Endothelial cell of hepatic sinusoid (primary cell): ENCODE measurements at regions not wholly inside any gene's neighbourhood (a gene's known extent, or its start where the extent isn't known, plus 50 kb on each side); places are given as distances from the start of the nearest gene placed in this dataset.
"Not testable (repeated sequence)": the region's sequence is repeated elsewhere in the genome, so short reads cannot be mapped to it uniquely, and the experiment has no call there.

Source experiments
- in situ Hi-C: cut with HindIII; loops from 2 replicates; pipeline ENCODE4 v1.10.0; 2017; ENCODE audit warnings: low sequenced_read_pairs

DNA sequence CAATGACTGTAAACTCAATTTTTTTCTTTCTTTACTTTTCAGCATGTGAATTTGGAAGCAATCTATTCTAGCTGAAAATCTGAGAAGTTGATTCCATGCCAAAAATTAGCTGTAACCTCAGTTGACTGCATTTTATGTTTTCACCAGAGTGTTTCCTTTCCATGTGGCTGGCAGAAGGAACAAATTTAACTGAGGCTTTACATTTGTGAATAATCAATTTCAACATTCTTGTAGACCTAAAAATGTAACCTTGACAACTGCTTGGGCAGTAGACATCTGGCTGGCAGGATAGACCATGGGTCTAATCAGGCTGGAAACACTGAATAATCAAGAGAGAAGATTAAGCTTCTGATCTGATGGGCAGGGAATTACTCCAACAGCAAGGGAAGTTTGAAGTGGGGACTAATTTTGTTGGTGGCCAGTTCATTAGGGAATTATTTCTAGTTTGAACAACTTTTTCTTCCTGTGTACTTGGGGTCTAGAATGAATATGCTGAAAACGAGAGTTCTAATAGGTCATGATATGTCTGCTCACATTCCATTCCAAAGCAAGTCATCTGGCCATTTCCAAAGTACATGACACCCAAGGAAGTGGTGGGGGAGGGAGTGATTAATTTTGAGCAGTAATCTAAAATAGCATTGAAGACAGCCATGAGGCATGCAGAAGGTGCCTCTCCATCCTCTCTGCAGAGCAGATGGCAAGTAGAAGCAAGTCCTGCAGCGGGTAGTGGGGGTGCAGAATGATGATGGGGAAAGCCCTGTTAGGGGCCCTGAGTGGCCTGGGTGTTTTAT lies 68.2 kb downstream of the ATP23 start:
- in situ Hi-C loops, result no loop called here

- in situ Hi-C loops, result no loop called here
Observed at GRCh38 chr12:58011676-58012075, 70.3 kb downstream of the ATP23 start.

DNA sequence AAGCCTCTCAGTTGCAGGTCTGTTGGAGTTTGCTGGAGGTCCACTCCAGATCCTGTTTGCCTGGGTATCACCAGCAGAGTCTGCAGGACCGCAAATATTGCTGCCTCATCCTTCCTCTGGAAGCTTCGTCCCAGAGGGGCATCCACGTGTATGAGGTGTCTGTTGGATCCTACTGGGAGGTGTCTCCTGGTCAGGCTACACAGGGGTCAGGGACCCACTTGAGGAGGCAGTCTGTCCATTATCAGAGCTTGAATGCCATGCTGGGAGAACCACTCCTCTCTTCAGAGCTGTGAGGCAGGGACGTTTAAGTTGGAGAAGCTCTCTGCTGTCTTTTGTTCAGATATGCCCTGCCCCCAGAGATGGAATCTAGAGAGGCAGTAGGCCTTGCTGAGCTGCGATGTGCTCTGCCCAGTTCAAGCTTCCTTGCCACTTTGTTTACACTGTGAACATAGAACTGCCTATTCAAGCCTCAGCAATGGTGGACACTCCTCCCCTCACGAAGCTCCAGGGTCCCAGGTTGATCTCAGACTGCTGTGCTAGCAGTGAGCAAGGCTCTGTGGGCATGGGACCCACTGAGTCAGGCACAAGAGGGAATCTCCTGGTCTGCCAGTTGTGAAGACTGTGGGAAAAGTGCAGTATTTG lies 81.1 kb downstream of the ATP23 start:
- in situ Hi-C loops, result not testable (repeated sequence)

DNA sequence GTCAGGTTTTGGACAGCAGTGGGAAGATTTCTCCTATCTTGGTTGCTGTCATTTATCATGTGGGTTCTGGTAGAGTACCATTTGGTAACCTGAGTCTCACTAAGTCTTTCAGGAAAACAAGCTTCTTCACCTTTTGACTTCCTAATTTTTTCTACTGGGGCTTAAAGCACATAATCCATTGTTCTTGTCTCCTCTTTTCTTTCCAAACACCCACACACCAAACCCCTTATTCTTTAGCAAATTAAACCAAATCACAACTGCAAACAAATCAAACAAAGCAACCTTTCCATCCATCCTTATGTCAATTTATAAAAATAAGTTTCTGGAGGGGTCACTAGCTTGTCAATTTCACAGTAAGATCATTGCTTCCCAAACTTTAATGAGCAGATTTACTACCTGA lies 84.1 kb downstream of the ATP23 start:
- in situ Hi-C loops, result no loop called here

GRCh38 chr12:58026426-58026825 lies 85.1 kb downstream of the ATP23 start:
- in situ Hi-C loops, result no loop called here

DNA sequence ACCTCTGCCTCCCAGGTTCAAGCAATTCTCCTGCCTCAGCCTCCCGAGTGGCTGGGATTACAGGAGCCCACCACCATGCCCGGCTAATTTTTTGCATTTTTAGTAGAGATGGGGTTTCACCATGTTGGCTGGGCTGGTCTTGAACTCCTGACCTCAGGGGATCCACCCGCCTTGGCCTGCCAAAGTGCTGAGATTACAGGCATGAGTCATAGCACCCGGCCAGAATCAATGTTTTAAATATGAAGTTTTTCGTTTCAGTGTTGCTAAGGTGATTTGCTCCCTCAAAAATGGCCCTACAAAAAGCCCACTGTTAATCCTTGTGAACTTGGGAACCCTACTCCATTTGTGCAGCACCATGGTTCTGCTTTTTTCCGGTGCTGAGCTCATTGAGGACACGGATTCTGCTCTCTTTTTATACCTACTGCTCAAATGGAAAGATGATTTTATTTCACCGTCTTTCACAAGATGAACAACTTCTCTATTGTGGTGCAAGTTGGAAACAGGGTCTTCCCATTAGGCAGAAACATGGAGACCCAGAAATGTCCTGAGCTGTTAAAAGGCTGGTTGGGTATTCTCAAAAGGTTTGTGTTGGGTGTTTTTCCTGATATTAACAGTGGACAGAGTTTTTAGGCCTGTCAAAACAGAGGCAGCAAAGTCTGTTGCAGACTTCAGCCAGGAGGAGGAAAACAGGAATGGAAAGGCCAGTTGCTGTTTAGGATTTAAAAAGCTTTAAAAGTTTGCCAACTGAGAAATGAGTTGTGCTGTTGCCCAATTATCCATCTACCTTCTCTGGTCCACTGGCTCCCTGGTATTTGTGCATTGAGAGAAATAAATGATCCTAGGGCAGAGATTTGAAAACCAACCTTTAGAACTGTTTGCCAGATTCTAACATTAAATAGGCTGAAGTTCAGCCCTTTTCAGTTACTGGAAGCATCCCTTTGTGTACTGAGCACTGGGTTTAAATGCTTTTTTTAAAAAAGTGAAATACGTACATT lies 85.8 kb downstream of the ATP23 start:
- in situ Hi-C loops, result no loop called here

- in situ Hi-C loops, result no loop called here
Observed at GRCh38 chr12:58028294-58028693, 86.9 kb downstream of the ATP23 start.

- in situ Hi-C loops, result no loop called here
Observed at GRCh38 chr12:58029260-58029659, 87.9 kb downstream of the ATP23 start.

- in situ Hi-C loops, result no loop called here
Observed at GRCh38 chr12:58030566-58031279, 89.4 kb downstream of the ATP23 start.

GRCh38 chr12:58032156-58032555 lies 90.8 kb downstream of the ATP23 start:
- in situ Hi-C loops, result no loop called here

- in situ Hi-C loops, result no loop called here
Observed at GRCh38 chr12:58033831-58034230, 92.5 kb downstream of the ATP23 start.

DNA sequence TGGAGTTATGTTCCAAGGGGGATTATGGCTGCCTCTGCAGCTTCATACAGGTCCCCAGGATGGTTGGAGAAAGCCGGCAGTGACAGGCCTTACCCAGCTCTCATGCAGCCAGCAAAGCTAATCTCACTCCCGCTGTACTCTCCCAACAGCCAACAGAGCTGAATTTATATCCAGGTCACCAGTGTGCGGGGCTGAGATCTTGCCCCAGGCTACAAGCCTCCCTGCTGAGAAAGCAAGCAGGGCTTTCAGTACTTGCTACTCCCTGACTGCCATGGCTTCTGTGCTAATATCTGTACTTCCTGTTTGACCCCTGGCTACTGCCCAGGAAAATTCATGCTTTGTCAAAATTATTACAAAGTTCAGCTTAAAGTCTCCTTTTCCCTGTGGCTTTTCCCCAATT lies 92.9 kb downstream of the ATP23 start:
- in situ Hi-C loops, result no loop called here

DNA sequence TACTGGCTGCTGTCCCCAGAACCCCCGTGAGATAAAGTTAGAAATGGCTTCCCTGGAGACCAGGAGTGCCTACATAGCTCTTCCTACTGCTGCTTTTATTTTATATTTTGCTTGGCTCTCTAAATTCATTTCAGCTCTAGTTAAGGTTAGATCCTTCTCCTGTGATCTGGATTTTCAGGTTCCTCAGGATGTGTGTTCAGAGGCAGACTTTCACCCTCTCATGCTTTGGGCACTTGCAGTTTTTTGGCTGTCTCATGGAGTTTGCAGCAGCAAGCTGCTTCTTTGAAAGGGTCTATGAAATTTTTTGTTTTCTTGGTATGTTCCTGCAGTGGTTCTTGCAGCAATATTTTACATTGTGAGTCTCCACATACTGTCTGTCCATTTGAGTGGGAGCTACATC lies 93.3 kb downstream of the ATP23 start:
- in situ Hi-C loops, result no loop called here

- in situ Hi-C loops, result no loop called here
Observed at GRCh38 chr12:58041441-58041840, 100.1 kb downstream of the ATP23 start.

DNA sequence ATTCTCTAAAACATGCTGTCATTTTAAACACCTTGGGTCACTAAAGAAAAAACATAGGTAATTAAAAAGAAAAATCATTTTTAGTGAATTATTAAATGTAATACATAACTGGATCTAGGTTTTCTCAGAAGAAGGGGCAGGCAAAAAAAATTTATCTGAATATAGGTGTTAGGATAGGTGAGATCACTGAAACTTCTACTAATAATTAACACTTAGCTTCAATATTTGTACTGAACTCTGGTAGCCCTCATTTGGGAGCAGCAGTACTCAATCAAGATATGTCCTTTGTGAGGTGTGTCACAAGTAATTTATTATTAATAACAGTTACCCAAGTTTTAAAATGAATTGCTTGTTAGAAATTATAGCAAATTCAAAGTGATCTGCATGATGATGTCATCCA lies 103.6 kb downstream of the ATP23 start:
- in situ Hi-C loops, result no loop called here

DNA sequence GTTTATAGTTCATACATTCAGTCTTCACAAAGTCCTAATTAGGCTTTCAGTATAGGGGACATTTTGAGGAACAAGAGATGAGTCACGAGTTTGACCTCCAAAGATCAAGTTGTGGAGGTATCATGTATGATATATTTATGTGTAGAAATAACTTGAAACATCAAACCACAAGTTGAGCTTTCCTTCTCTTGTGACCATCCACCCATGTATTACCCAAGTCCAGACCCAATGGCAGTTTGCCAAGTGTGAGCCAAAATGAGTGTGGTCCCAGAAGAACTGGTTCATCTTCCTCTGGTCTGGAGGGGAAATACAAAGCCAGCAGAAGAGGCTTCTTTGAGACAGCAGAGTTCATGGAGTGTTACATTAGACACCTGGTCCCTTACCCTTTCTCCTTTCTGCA lies 104.9 kb downstream of the ATP23 start:
- in situ Hi-C loops, result no loop called here

- in situ Hi-C loops, result no loop called here
Observed at GRCh38 chr12:58051378-58051777, 110.0 kb downstream of the ATP23 start.

DNA sequence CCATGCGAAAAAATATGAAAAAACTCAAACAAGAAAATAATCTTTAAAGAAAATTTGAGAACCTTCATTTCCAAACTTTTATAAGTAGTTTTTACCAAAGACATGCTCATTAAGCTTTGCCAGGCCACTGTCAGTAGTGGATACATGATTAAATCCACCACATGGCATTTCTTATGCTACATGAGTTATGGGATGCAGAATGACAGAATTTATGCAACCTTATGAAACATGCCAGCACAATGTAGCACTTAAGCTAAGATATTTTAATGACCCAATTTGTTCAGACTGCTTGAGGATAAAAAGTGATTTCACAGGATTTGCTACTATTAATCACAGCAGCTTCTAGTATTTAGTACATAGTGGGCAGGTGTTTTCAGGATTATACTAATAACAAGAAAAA lies 123.3 kb downstream of the ATP23 start:
- in situ Hi-C loops, result no loop called here

- in situ Hi-C loops, result no loop called here
Observed at GRCh38 chr12:58066296-58066695, 124.9 kb downstream of the ATP23 start.

DNA sequence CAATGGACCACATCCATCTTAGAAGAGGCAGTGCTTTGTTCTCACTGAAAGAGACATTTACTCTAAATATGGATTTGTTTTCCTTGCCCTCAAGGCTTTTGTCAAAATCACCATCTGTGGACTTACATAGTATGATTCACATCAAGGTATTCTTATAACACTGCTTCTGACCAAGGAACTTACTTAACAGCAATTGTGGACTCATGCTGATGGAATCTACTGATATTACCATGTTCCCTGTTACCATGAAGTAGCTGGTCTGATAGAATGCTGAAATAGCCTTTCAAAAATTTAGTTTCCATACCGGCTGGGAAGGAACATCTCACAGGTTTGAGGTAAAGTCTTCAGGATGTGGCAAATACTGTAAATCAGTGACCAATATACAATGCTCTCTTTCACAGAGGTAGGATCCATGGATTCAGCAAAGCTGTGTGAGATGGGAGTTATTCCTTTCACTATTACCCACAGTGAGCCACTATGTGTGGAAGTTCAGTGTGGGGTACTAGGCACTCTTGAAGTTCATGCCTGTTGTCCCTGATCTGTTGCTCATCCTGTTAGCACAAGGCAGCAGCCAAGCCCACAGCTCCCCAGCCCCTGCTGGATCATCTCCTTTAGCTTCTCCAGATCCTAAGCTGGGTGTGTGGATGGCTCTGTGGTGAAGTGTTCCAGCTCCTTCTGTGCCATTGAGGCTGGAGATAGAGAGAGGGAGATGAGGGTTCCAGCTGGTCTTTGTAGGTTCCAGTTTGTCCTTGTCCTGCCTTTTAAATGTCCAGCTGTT lies 126.4 kb downstream of the ATP23 start:
- in situ Hi-C loops, result no loop called here
